Activated T-helper 9 cell treated with anti-CD3 and anti-CD28 coated beads, Interleukin-2, amount 50 U/mL, for 16 hours (primary cell): ENCODE measurements at regions not wholly inside any gene's neighbourhood (a gene's known extent, or its start where the extent isn't known, plus 50 kb on each side); places are given as distances from the start of the nearest gene placed in this dataset.
A peak's percentile ranks its signal among the peaks of the same experiment; 100 is the strongest.
"Not testable (repeated sequence)": the region's sequence is repeated elsewhere in the genome, so short reads cannot be mapped to it uniquely, and the experiment has no call there.

ENCODE experiments used
- DNase-seq: peaks from one replicate; pipeline ENCODE4 v3.0.0-alpha.2; 2020; ENCODE audit warnings: low read depth

- DNase-seq: no peak
Observed at GRCh38 chr2:14828223-14828622, 195.7 kb downstream of the LRATD1 start.

GRCh38 chr2:14828968-14829367, 196.5 kb downstream of the LRATD1 start:
- DNase-seq: no peak

- no peak for DNase-seq
Observed at GRCh38 chr2:14831458-14831857, 198.9 kb downstream of the LRATD1 start.

GRCh38 chr2:14843507-14844204, 211.1 kb downstream of the LRATD1 start:
- DNase-seq: no peak

- no peak for DNase-seq
Observed at GRCh38 chr2:14855751-14856150, 223.2 kb downstream of the LRATD1 start.

- DNase-seq: no peak
Observed at GRCh38 chr2:14861181-14861580, 228.7 kb downstream of the LRATD1 start.

GRCh38 chr2:14866736-14867352, 234.3 kb downstream of the LRATD1 start:
- DNase-seq: no peak

GRCh38 chr2:14867853-14868252, 235.3 kb downstream of the LRATD1 start:
- DNase-seq: no peak

- DNase-seq: no peak
Observed at GRCh38 chr2:14872779-14873325, 240.3 kb downstream of the LRATD1 start.

- DNase-seq: no peak
Observed at GRCh38 chr2:14881651-14882327, 249.3 kb downstream of the LRATD1 start.

- no peak for DNase-seq
Observed at GRCh38 chr2:14884651-14885050, 252.1 kb downstream of the LRATD1 start.

- DNase-seq: no peak
Observed at GRCh38 chr2:14891546-14891945, 259.0 kb downstream of the LRATD1 start.

- no peak for DNase-seq
Observed at GRCh38 chr2:14896330-14897030, 264.0 kb downstream of the LRATD1 start.

- DNase-seq: no peak
Observed at GRCh38 chr2:14899621-14900414, 267.3 kb downstream of the LRATD1 start.

GRCh38 chr2:14901737-14902136, 269.2 kb downstream of the LRATD1 start:
- no peak for DNase-seq

- DNase-seq: no peak
Observed at GRCh38 chr2:14902953-14903352, 270.4 kb downstream of the LRATD1 start.

- peak; percentile 3 for DNase-seq
Observed at GRCh38 chr2:14903709-14904374, 271.3 kb downstream of the LRATD1 start.

GRCh38 chr2:14904378-14904777, 271.9 kb downstream of the LRATD1 start:
- DNase-seq: not testable (repeated sequence)

- no peak for DNase-seq
Observed at GRCh38 chr2:14905571-14905970, 273.1 kb downstream of the LRATD1 start.

GRCh38 chr2:14907014-14907612, 274.6 kb downstream of the LRATD1 start:
- DNase-seq: no peak

- DNase-seq: no peak
Observed at GRCh38 chr2:14909795-14910194, 277.3 kb downstream of the LRATD1 start.
